GM23338 (cell line): ENCODE measurements at regions not wholly inside any gene's neighbourhood (a gene's known extent, or its start where the extent isn't known, plus 50 kb on each side); places are given as distances from the start of the nearest gene placed in this dataset.

Source experiments
- ATAC-seq: fragments of 200-7000 bp; cut with Tn5 transposase; 3 replicates; pipeline ENCODE4 v1.9.1; 2020
- DNase-seq: peaks from one replicate; pipeline ENCODE4 v3.0.0-alpha.2; 2015; ENCODE audit warnings: low spot score
- H2AFZ ChIP-seq: fragments of 200-600 bp; sonication (generic); 2 replicates; pipeline ENCODE4 v1.8.0; 2016; ENCODE audit warnings: antibody characterized with exemption, mild to moderate bottlenecking, moderate library complexity
- H3F3A ChIP-seq: fragments of 200-600 bp; sonication (generic); replicated peaks from 2 replicates; pipeline ENCODE4 v1.8.0; 2017; ENCODE audit warnings: antibody characterized with exemption, mixed run types, low read depth
- H3K27ac ChIP-seq: fragments of 200-600 bp; sonication (generic); 2 replicates; pipeline ENCODE4 v1.6.1; 2016; ENCODE audit warnings: low read depth
- H3K27me3 ChIP-seq: fragments of 200-600 bp; sonication (generic); 2 replicates; pipeline ENCODE4 v1.8.0; 2016; ENCODE audit warnings: mild to moderate bottlenecking, mixed run types, moderate library complexity; ENCODE audit not compliant: insufficient read depth
- H3K36me3 ChIP-seq: fragments of 200-600 bp; sonication (generic); 2 replicates; pipeline ENCODE4 v1.8.0; 2016; ENCODE audit warnings: mild to moderate bottlenecking; ENCODE audit not compliant: insufficient read depth
- H3K4me1 ChIP-seq: fragments of 200-600 bp; sonication (generic); 2 replicates; pipeline ENCODE4 v1.8.0; 2016; ENCODE audit warnings: mild to moderate bottlenecking, moderate library complexity; ENCODE audit not compliant: insufficient read depth
- H3K4me2 ChIP-seq: fragments of 200-600 bp; sonication (generic); 2 replicates; pipeline ENCODE4 v1.7.1; 2017; ENCODE audit warnings: mixed run types
- H3K4me3 ChIP-seq: fragments of 200-600 bp; sonication (generic); 2 replicates; pipeline ENCODE4 v1.6.1; 2016; ENCODE audit warnings: mixed run types
- H3K79me2 ChIP-seq: fragments of 200-600 bp; sonication (generic); replicated peaks from 2 replicates; pipeline ENCODE4 v1.8.0; 2017; ENCODE audit warnings: mild to moderate bottlenecking; ENCODE audit not compliant: insufficient read depth
- H3K9me2 ChIP-seq: fragments of 200-600 bp; sonication (generic); 2 replicates; pipeline ENCODE4 v1.8.0; 2017; ENCODE audit not compliant: insufficient read depth
- H4K20me1 ChIP-seq: fragments of 200-600 bp; sonication (generic); replicated peaks from 2 replicates; pipeline ENCODE4 v1.8.0; 2017; ENCODE audit warnings: mild to moderate bottlenecking; ENCODE audit not compliant: insufficient read depth
- H3K27ac Mint-ChIP-seq: 2 replicates; pipeline ENCODE4 v1.8.0; 2020; ENCODE audit warnings: inconsistent platforms, mild to moderate bottlenecking, moderate library complexity, mixed read lengths
- H3K27me3 Mint-ChIP-seq: 3 replicates; pipeline ENCODE4 v1.8.0; 2022; ENCODE audit warnings: low read depth, mild to moderate bottlenecking, moderate library complexity, mixed read lengths, inconsistent platforms; ENCODE audit not compliant: insufficient read depth, poor library complexity
- H3K36me3 Mint-ChIP-seq: 3 replicates; pipeline ENCODE4 v1.8.0; 2021; ENCODE audit warnings: low read depth, mild to moderate bottlenecking, inconsistent platforms, moderate library complexity, mixed read lengths
- H3K4me1 Mint-ChIP-seq: 3 replicates; pipeline ENCODE4 v1.8.0; 2020; ENCODE audit warnings: mild to moderate bottlenecking, inconsistent platforms, mixed read lengths
- H3K4me3 Mint-ChIP-seq: 3 replicates; pipeline ENCODE4 v1.8.0; 2021; ENCODE audit warnings: moderate library complexity, mild to moderate bottlenecking, inconsistent platforms, mixed read lengths
- H3K9me3 Mint-ChIP-seq: 3 replicates; pipeline ENCODE4 v1.8.0; 2020; ENCODE audit warnings: moderate library complexity, mild to moderate bottlenecking, inconsistent platforms, mixed read lengths
- EZH2 ChIP-seq: fragments of 200-600 bp; sonication (generic); IDR thresholded peaks from one replicate; pipeline ENCODE4 v1.8.0; 2017; ENCODE audit warnings: antibody characterized with exemption, mild to moderate bottlenecking, low read depth; ENCODE audit not compliant: unreplicated experiment
- JUNB ChIP-seq: IDR thresholded peaks from one replicate; pipeline ENCODE4 v1.6.1; 2016; ENCODE audit warnings: antibody characterized with exemption; ENCODE audit not compliant: unreplicated experiment
- NANOG ChIP-seq: IDR thresholded peaks from 2 replicates; pipeline ENCODE4 v1.6.1; 2016; ENCODE audit warnings: antibody characterized with exemption, borderline replicate concordance
- POLR2AphosphoS5 ChIP-seq: IDR thresholded peaks from 2 replicates; pipeline ENCODE4 v1.6.1; 2016; ENCODE audit warnings: antibody characterized with exemption, low read depth
- ZNF114 ChIP-seq: fragments of 250-450 bp; sonication (Bioruptor Pico); IDR thresholded peaks from 2 replicates; pipeline ENCODE4 v1.5.0; 2020; ENCODE audit warnings: mild to moderate bottlenecking, moderate library complexity
- ZNF331 ChIP-seq: fragments of 250-450 bp; sonication (Bioruptor Pico); IDR thresholded peaks from 2 replicates; pipeline ENCODE4 v1.5.0; 2020; ENCODE audit warnings: low read depth, mild to moderate bottlenecking, moderate library complexity
- TF ChIP-seq, protein P1 (sequence below): IDR thresholded peaks from 2 replicates; pipeline ENCODE4 v1.6.1; 2016; ENCODE audit warnings: antibody characterized with exemption
- TF ChIP-seq, protein P2 (sequence below): fragments of 250-450 bp; sonication (Bioruptor Pico); IDR thresholded peaks from 2 replicates; pipeline ENCODE4 v1.5.0; 2020; ENCODE audit warnings: mild to moderate bottlenecking, moderate library complexity
- TF ChIP-seq, protein P3 (sequence below), 2 experiments: fragments of 200-600 bp in 1 of 2; sonication (generic) in 1 of 2; conservative IDR thresholded peaks; 2 replicates each; pipeline versions ENCODE4 v1.5.1 to v1.6.1; 2016 to 2017; ENCODE audit warnings: antibody characterized with exemption in 2 of 2, low read depth in 2 of 2, mild to moderate bottlenecking in 2 of 2, moderate library complexity in 1 of 2

DNA sequence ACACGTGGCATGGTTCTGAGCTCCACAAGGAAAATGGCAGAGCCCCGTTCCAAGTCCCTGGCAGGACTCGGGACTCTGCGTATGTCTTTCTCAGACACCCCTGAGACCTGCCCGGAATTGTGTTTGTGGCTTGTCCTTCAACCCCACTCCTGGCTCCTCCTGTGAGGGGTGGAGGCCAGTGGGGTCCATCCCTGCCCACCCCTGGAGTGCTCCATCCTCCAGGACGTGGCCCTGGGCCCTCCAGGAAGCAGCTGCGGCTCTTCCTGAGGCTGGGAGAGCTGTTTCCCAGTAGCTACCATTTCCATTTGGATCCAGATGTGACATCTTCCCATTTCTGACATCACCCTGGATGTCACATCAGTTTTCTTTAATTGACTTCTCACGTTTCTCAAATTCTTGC, 118.7 kb upstream of the C1QTNF9B start:
- Histone ChIP-seq H3K4me3 (no peak overlapping the region), H3K9me2 (no peaks in the 10 kb centered on the region), H3K36me3 (no peaks in the 10 kb centered on the region), H3K27me3 (no peaks in the 10 kb centered on the region), H3K79me2 (no peaks in the 10 kb centered on the region), H3K4me2 (no peak overlapping the region), H2AFZ (no peak overlapping the region), H4K20me1 (no peaks in the 10 kb centered on the region), H3K27ac (no peak overlapping the region), H3F3A (no peaks in the 10 kb centered on the region), H3K4me1 (no peaks in the 10 kb centered on the region)
- no peak overlapping the region for H3K4me3 Mint-ChIP-seq
- H3K27me3 Mint-ChIP-seq: peaks cover 4% of the 10 kb centered on the region
- ATAC-seq: no peak
- H3K9me3 Mint-ChIP-seq: no peaks in the 10 kb centered on the region
- TF ChIP-seq ZNF114: no peak
- no peak overlapping the region; the same call in 1 of the 2 replicates for H3K27ac Mint-ChIP-seq
- DNase-seq: no peak
- no peaks in the 10 kb centered on the region for H3K4me1 Mint-ChIP-seq
- H3K36me3 Mint-ChIP-seq: no peaks in the 10 kb centered on the region

GRCh38 chr13:24022568-24022967, 125.3 kb upstream of the C1QTNF9B start:
- H3K4me2 ChIP-seq: no peak overlapping the region
- Mint-ChIP-seq H3K27ac (no peak overlapping the region), H3K36me3 (no peaks in the 10 kb centered on the region), H3K4me1 (no peaks in the 10 kb centered on the region), H3K27me3 (peaks cover 2% of the 10 kb centered on the region), H3K4me3 (no peak overlapping the region), H3K9me3 (no peaks in the 10 kb centered on the region; the same call in 2 of the 3 replicates)
- DNase-seq (no peak), ATAC-seq (no peak)
- no peaks in the 10 kb centered on the region for H3K4me1 ChIP-seq
- no peaks in the 10 kb centered on the region for H3K79me2 ChIP-seq
- no peak overlapping the region for H3K27ac ChIP-seq
- no peak overlapping the region for H3K4me3 ChIP-seq
- no peaks in the 10 kb centered on the region for H4K20me1 ChIP-seq
- H2AFZ ChIP-seq: no peak overlapping the region
- no peaks in the 10 kb centered on the region for H3F3A ChIP-seq
- H3K36me3 ChIP-seq: no peaks in the 10 kb centered on the region
- no peaks in the 10 kb centered on the region for H3K9me2 ChIP-seq
- H3K27me3 ChIP-seq: no peaks in the 10 kb centered on the region
- TF ChIP-seq ZNF114: no peak

DNA sequence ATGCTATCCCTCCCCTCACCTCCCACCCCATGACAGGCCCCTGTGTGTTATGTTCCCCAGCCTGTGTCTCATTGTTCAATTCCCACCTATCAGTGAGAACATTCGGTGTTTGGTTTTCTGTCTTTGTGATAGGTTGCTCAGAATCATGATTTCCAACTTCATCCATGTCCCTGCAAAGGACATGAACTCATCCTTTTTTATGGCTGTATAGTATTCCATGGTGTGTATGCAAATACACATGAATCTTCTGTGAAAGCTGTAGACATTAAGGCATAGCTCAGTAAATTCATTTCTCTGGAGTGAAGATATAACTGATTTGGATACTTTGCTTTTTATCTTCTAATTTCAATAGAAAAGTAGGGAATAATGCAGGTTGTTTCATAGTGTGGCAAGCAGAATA, 125.8 kb upstream of the C1QTNF9B start:
- Mint-ChIP-seq H3K36me3 (no peaks in the 10 kb centered on the region), H3K9me3 (no peaks in the 10 kb centered on the region; the same call in 2 of the 3 replicates), H3K27ac (no peak overlapping the region), H3K27me3 (peaks cover 2% of the 10 kb centered on the region), H3K4me1 (no peaks in the 10 kb centered on the region), H3K4me3 (no peak overlapping the region)
- Histone ChIP-seq H3K4me2 (no peak overlapping the region), H3F3A (no peaks in the 10 kb centered on the region), H3K4me3 (no peak overlapping the region), H4K20me1 (no peaks in the 10 kb centered on the region), H3K27ac (no peak overlapping the region), H2AFZ (no peak overlapping the region), H3K36me3 (no peaks in the 10 kb centered on the region), H3K4me1 (no peaks in the 10 kb centered on the region), H3K27me3 (no peaks in the 10 kb centered on the region), H3K9me2 (no peaks in the 10 kb centered on the region), H3K79me2 (no peaks in the 10 kb centered on the region)
- TF ChIP-seq POLR2AphosphoS5 (no peak), ZNF331 (CRISPR knock-in tag) (no peak), JUNB (no peak), EZH2 (no peak), NANOG (no peak)
- TF ChIP-seq, protein P1, sequence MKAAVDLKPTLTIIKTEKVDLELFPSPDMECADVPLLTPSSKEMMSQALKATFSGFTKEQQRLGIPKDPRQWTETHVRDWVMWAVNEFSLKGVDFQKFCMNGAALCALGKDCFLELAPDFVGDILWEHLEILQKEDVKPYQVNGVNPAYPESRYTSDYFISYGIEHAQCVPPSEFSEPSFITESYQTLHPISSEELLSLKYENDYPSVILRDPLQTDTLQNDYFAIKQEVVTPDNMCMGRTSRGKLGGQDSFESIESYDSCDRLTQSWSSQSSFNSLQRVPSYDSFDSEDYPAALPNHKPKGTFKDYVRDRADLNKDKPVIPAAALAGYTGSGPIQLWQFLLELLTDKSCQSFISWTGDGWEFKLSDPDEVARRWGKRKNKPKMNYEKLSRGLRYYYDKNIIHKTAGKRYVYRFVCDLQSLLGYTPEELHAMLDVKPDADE: no peak
- TF ChIP-seq, protein P2, sequence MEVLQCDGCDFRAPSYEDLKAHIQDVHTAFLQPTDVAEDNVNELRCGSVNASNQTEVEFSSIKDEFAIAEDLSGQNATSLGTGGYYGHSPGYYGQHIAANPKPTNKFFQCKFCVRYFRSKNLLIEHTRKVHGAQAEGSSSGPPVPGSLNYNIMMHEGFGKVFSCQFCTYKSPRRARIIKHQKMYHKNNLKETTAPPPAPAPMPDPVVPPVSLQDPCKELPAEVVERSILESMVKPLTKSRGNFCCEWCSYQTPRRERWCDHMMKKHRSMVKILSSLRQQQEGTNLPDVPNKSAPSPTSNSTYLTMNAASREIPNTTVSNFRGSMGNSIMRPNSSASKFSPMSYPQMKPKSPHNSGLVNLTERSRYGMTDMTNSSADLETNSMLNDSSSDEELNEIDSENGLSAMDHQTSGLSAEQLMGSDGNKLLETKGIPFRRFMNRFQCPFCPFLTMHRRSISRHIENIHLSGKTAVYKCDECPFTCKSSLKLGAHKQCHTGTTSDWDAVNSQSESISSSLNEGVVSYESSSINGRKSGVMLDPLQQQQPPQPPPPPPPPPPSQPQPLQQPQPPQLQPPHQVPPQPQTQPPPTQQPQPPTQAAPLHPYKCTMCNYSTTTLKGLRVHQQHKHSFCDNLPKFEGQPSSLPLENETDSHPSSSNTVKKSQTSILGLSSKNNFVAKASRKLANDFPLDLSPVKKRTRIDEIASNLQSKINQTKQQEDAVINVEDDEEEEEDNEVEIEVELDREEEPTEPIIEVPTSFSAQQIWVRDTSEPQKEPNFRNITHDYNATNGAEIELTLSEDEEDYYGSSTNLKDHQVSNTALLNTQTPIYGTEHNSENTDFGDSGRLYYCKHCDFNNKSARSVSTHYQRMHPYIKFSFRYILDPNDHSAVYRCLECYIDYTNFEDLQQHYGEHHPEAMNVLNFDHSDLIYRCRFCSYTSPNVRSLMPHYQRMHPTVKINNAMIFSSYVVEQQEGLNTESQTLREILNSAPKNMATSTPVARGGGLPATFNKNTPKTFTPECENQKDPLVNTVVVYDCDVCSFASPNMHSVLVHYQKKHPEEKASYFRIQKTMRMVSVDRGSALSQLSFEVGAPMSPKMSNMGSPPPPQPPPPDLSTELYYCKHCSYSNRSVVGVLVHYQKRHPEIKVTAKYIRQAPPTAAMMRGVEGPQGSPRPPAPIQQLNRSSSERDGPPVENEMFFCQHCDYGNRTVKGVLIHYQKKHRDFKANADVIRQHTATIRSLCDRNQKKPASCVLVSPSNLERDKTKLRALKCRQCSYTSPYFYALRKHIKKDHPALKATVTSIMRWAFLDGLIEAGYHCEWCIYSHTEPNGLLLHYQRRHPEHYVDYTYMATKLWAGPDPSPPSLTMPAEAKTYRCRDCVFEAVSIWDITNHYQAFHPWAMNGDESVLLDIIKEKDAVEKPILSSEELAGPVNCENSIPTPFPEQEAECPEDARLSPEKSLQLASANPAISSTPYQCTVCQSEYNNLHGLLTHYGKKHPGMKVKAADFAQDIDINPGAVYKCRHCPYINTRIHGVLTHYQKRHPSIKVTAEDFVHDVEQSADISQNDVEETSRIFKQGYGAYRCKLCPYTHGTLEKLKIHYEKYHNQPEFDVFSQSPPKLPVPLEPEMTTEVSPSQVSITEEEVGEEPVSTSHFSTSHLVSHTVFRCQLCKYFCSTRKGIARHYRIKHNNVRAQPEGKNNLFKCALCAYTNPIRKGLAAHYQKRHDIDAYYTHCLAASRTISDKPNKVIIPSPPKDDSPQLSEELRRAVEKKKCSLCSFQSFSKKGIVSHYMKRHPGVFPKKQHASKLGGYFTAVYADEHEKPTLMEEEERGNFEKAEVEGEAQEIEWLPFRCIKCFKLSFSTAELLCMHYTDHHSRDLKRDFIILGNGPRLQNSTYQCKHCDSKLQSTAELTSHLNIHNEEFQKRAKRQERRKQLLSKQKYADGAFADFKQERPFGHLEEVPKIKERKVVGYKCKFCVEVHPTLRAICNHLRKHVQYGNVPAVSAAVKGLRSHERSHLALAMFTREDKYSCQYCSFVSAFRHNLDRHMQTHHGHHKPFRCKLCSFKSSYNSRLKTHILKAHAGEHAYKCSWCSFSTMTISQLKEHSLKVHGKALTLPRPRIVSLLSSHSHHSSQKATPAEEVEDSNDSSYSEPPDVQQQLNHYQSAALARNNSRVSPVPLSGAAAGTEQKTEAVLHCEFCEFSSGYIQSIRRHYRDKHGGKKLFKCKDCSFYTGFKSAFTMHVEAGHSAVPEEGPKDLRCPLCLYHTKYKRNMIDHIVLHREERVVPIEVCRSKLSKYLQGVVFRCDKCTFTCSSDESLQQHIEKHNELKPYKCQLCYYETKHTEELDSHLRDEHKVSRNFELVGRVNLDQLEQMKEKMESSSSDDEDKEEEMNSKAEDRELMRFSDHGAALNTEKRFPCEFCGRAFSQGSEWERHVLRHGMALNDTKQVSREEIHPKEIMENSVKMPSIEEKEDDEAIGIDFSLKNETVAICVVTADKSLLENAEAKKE: no peak
- TF ChIP-seq, protein P3, sequence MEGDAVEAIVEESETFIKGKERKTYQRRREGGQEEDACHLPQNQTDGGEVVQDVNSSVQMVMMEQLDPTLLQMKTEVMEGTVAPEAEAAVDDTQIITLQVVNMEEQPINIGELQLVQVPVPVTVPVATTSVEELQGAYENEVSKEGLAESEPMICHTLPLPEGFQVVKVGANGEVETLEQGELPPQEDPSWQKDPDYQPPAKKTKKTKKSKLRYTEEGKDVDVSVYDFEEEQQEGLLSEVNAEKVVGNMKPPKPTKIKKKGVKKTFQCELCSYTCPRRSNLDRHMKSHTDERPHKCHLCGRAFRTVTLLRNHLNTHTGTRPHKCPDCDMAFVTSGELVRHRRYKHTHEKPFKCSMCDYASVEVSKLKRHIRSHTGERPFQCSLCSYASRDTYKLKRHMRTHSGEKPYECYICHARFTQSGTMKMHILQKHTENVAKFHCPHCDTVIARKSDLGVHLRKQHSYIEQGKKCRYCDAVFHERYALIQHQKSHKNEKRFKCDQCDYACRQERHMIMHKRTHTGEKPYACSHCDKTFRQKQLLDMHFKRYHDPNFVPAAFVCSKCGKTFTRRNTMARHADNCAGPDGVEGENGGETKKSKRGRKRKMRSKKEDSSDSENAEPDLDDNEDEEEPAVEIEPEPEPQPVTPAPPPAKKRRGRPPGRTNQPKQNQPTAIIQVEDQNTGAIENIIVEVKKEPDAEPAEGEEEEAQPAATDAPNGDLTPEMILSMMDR (conservative IDR thresholded peaks at IDR 0.05; ENCODE audit: low read depth in 2 of 2): no peak
- ATAC-seq (no peak), DNase-seq (no peak)
